Astrocyte (in vitro differentiated cells and primary cell): ENCODE measurements at regions not wholly inside any gene's neighbourhood (a gene's known extent, or its start where the extent isn't known, plus 50 kb on each side); places are given as distances from the start of the nearest gene placed in this dataset.

Experiments used
- CTCF ChIP-seq: IDR thresholded peaks from 2 replicates; pipeline ENCODE4 v1.5.1; 2011; ENCODE audit warnings: low read depth, mild to moderate bottlenecking, inconsistent platforms, low read length, moderate library complexity; ENCODE audit not compliant: insufficient read depth
- EZH2 ChIP-seq: IDR thresholded peaks from 2 replicates; pipeline ENCODE4 v1.6.1; 2012; ENCODE audit warnings: mild to moderate bottlenecking, low read length, inconsistent platforms; ENCODE audit not compliant: insufficient read depth

- TF ChIP-seq CTCF (no peak), EZH2 (no peak)
Observed at GRCh38 chr6:154932515-154933027, 62.5 kb upstream of the TIAM2 start.
